ENCODE measurements at regions not wholly inside any gene's neighbourhood (a gene's known extent, or its start where the extent isn't known, plus 50 kb on each side); places are given as distances from the start of the nearest gene placed in this dataset.
A peak's percentile ranks its signal among the peaks of the same experiment; 100 is the strongest.
"Not testable (repeated sequence)": the region's sequence is repeated elsewhere in the genome, so short reads cannot be mapped to it uniquely, and the experiment has no call there.

DNA sequence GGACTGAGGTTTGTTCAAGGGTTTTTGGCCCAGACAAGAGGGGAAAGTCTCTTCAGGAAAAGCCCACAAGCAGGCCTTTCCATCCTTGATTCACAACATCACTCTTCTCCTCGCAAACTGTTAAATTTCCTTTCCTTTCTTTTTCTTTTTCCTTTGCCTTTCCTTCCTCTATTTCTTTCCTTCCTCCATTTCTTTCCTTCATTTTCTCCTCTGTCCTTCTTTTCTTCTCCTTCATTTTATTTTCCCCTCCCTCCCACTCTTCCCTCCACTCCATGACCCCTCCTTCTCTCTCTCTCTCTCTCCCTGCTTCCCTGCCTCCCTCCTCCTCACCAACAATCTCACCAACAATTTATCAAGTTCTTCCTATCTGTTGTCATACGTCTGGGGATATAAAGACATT is 89.1 kb downstream of the FAM72B start:
- H3K27me3 ChIP-seq (replicated peaks; ENCODE audit: insufficient read depth); H3K36me3 ChIP-seq (ENCODE audit: low read depth); H2AFZ ChIP-seq; in situ Hi-C loops (cut with MboI); H3K4me2 ChIP-seq (ENCODE audit: unreplicated experiment); H3K9me2 ChIP-seq (ENCODE audit: insufficient read depth); H3K4me3 ChIP-seq; H3K9me3 ChIP-seq (ENCODE audit: low read depth); H3F3A ChIP-seq (ENCODE audit: insufficient read depth); DNase-seq; H3K4me1 ChIP-seq (ENCODE audit: insufficient read depth); H3K79me2 ChIP-seq (ENCODE audit: insufficient read depth); H4K20me1 ChIP-seq (ENCODE audit: insufficient read depth); H3K9ac ChIP-seq; H3K27ac ChIP-seq: not testable (repeated sequence)
- 86 to 100% methylated on average over 2 of the region's 2 CpGs for WGBS, 2 experiments (ENCODE audit: low coverage in 1 of 2, low lambda C conversion rate in 2 of 2, missing lambda C conversion rate in 2 of 2)

- H3K4me2 ChIP-seq (ENCODE audit: unreplicated experiment): not testable (repeated sequence)
- DNase-seq: peak; percentile 68
Measured at GRCh38 chr1:121097127-121097866, 86.8 kb downstream of the FAM72B start.

DNA sequence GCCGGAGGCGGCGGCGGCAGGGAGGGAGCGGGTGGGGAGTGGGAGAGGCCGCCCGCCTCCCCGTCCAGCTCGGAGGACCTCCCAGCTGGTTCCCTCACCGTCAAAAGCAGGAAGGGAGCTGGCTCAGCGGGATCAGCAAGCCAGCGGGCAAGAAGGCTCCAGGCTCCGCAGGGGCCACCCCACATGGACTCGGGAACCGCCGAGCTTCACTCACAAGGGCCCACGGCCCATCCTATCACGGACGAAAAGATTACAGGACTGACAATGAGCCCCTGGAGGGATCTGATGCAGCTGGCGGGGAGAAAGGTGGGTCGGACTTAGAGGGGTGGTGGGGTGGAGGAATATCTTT is 86.3 kb downstream of the FAM72B start:
- H3K27me3 ChIP-seq (replicated peaks; ENCODE audit: insufficient read depth); H3K9me2 ChIP-seq (ENCODE audit: insufficient read depth); H3K9ac ChIP-seq; H3K27ac ChIP-seq; H3K4me1 ChIP-seq (ENCODE audit: insufficient read depth); H3K4me3 ChIP-seq; H3K9me3 ChIP-seq (ENCODE audit: low read depth); in situ Hi-C loops (cut with MboI); H3K4me2 ChIP-seq (ENCODE audit: unreplicated experiment); H3K36me3 ChIP-seq (ENCODE audit: low read depth); H3K79me2 ChIP-seq (ENCODE audit: insufficient read depth); DNase-seq; H2AFZ ChIP-seq; H4K20me1 ChIP-seq (ENCODE audit: insufficient read depth); H3F3A ChIP-seq (ENCODE audit: insufficient read depth): not testable (repeated sequence)
- WGBS, 2 experiments (ENCODE audit: low coverage in 1 of 2, low lambda C conversion rate in 2 of 2, missing lambda C conversion rate in 2 of 2): 34 to 75% methylated on average over 4 to 7 of the region's 21 CpGs

More at GRCh38 chr1:121097127-121097866, 86.8 kb downstream of the FAM72B start:
- H4K20me1 ChIP-seq (ENCODE audit: insufficient read depth); H3F3A ChIP-seq (ENCODE audit: insufficient read depth); H3K27me3 ChIP-seq (replicated peaks; ENCODE audit: insufficient read depth); H3K4me1 ChIP-seq (ENCODE audit: insufficient read depth); H3K27ac ChIP-seq; H3K79me2 ChIP-seq (ENCODE audit: insufficient read depth); H3K36me3 ChIP-seq (ENCODE audit: low read depth); H2AFZ ChIP-seq; H3K9ac ChIP-seq; H3K9me2 ChIP-seq (ENCODE audit: insufficient read depth); in situ Hi-C loops (cut with MboI); H3K9me3 ChIP-seq (ENCODE audit: low read depth): not testable (repeated sequence)
- 0 to 2% methylated on average over 26 to 40 of the region's 69 CpGs for WGBS, 2 experiments (ENCODE audit: low coverage in 1 of 2, low lambda C conversion rate in 2 of 2, missing lambda C conversion rate in 2 of 2)
- peak overlapping the region; percentile 54; the same call in 1 of the 2 replicates for H3K4me3 ChIP-seq

- H3F3A ChIP-seq (ENCODE audit: insufficient read depth); H3K9ac ChIP-seq; H3K9me3 ChIP-seq (ENCODE audit: low read depth); H2AFZ ChIP-seq; in situ Hi-C loops (cut with MboI); H3K27ac ChIP-seq; H4K20me1 ChIP-seq (ENCODE audit: insufficient read depth); H3K9me2 ChIP-seq (ENCODE audit: insufficient read depth); H3K36me3 ChIP-seq (ENCODE audit: low read depth); H3K79me2 ChIP-seq (ENCODE audit: insufficient read depth); H3K4me1 ChIP-seq (ENCODE audit: insufficient read depth); H3K27me3 ChIP-seq (replicated peaks; ENCODE audit: insufficient read depth); H3K4me3 ChIP-seq; DNase-seq; H3K4me2 ChIP-seq (ENCODE audit: unreplicated experiment): not testable (repeated sequence)
- WGBS, 2 experiments (ENCODE audit: low coverage in 1 of 2, low lambda C conversion rate in 2 of 2, missing lambda C conversion rate in 2 of 2): 93 to 100% methylated on average over 1 of the region's 1 CpG
Measured at GRCh38 chr1:121109025-121109424, 75.1 kb downstream of the FAM72B start.

- Histone ChIP-seq H3K9ac (peak overlapping the region; percentile 66), H3K4me3 (peak overlapping the region; percentile 70), H2AFZ (peak overlapping the region; percentile 80), H3K4me2 (ENCODE audit: unreplicated experiment) (peak overlapping the region; percentile 35), H3K27ac (peak overlapping the region; percentile 53; the same call in 1 of the 2 replicates)
- H4K20me1 ChIP-seq (ENCODE audit: insufficient read depth); H3K4me1 ChIP-seq (ENCODE audit: insufficient read depth); H3K9me2 ChIP-seq (ENCODE audit: insufficient read depth); H3F3A ChIP-seq (ENCODE audit: insufficient read depth); H3K27me3 ChIP-seq (replicated peaks; ENCODE audit: insufficient read depth); H3K9me3 ChIP-seq (ENCODE audit: low read depth); H3K36me3 ChIP-seq (ENCODE audit: low read depth); in situ Hi-C loops (cut with MboI); H3K79me2 ChIP-seq (ENCODE audit: insufficient read depth): not testable (repeated sequence)
- WGBS, 2 experiments (ENCODE audit: low coverage in 1 of 2, low lambda C conversion rate in 2 of 2, missing lambda C conversion rate in 2 of 2): 9 to 14% methylated on average over 11 to 23 of the region's 44 CpGs
- peak; percentile 44 for DNase-seq
Measured at GRCh38 chr1:121116522-121117297, 67.4 kb downstream of the FAM72B start.

GRCh38 chr1:121117298-121117611 is 66.9 kb downstream of the FAM72B start:
- H3K36me3 ChIP-seq (ENCODE audit: low read depth); H3K9me2 ChIP-seq (ENCODE audit: insufficient read depth); H3K4me1 ChIP-seq (ENCODE audit: insufficient read depth); H4K20me1 ChIP-seq (ENCODE audit: insufficient read depth); H3F3A ChIP-seq (ENCODE audit: insufficient read depth); H3K4me2 ChIP-seq (ENCODE audit: unreplicated experiment); H3K27me3 ChIP-seq (replicated peaks; ENCODE audit: insufficient read depth); in situ Hi-C loops (cut with MboI); H3K79me2 ChIP-seq (ENCODE audit: insufficient read depth); DNase-seq; H3K9me3 ChIP-seq (ENCODE audit: low read depth): not testable (repeated sequence)
- Histone ChIP-seq H3K4me3 (peak overlapping the region; percentile 70), H3K9ac (peak overlapping the region; percentile 66), H3K27ac (peak overlapping the region; percentile 53; the same call in 1 of the 2 replicates), H2AFZ (peak overlapping the region; percentile 80)
- 0% methylated on average over 8 to 10 of the region's 10 CpGs for WGBS, 2 experiments (ENCODE audit: low coverage in 1 of 2, low lambda C conversion rate in 2 of 2, missing lambda C conversion rate in 2 of 2)

DNA sequence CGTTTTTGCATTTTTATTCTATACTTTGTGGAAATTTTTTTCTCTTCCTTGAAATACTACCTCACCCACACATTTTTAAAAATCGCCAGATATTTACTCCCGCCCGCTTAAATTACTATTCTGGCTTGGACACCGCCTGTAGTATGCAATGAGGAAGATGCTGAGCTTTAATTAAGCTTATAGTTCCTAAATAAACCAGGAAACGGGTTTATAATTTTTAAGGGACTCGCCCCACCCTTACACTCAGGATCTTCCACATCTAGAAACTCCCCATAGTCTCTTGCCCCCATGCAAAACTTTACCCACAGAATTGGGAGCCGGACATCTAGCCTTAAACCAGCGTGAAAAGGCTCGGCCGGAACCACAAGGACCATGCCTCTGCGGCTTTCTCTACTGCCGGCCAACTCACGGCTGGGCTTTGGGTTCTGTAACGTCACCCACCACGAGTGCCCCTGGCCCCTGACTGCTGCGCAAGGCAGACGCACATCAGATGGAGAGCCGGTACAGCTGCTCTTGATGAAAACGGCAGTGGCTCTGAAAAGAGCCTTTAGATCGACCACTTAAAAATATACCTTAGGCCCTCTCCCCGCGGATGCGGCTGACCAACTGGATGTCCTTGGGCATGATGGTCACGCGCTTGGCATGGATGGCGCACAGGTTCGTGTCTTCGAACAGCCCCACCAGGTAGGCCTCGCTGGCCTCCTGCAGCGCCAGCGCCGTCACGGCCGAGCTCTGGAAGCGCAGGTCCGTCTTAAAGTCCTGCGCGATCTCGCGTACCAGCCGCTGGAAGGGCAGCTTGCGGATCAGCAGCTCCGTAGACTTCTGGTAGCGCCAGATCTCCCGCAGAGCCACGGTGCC is 66.3 kb downstream of the FAM72B start:
- Histone ChIP-seq H2AFZ (peak overlapping the region; percentile 79), H3K9ac (peak overlapping the region; percentile 69), H3K4me3 (peak overlapping the region; percentile 70), H3K27ac (peak overlapping the region; percentile 67), H3K4me2 (ENCODE audit: unreplicated experiment) (peak overlapping the region; percentile 65)
- peak; percentile 43 for DNase-seq
- in situ Hi-C loops (cut with MboI); H3K4me1 ChIP-seq (ENCODE audit: insufficient read depth); H4K20me1 ChIP-seq (ENCODE audit: insufficient read depth); H3F3A ChIP-seq (ENCODE audit: insufficient read depth); H3K9me3 ChIP-seq (ENCODE audit: low read depth); H3K27me3 ChIP-seq (replicated peaks; ENCODE audit: insufficient read depth); H3K9me2 ChIP-seq (ENCODE audit: insufficient read depth); H3K36me3 ChIP-seq (ENCODE audit: low read depth); H3K79me2 ChIP-seq (ENCODE audit: insufficient read depth): not testable (repeated sequence)
- 0 to 2% methylated on average over 27 to 36 of the region's 47 CpGs for WGBS, 2 experiments (ENCODE audit: low coverage in 1 of 2, low lambda C conversion rate in 2 of 2, missing lambda C conversion rate in 2 of 2)
